Prostate gland (tissue), 2 donors: ENCODE measurements at regions not wholly inside any gene's neighbourhood (a gene's known extent, or its start where the extent isn't known, plus 50 kb on each side); places are given as distances from the start of the nearest gene placed in this dataset.
"Not testable (repeated sequence)": the region's sequence is repeated elsewhere in the genome, so short reads cannot be mapped to it uniquely, and the experiment has no call there.

Experiments
- DNase-seq: peaks from one replicate; pipeline ENCODE4 v3.0.0-alpha.2; 2019; ENCODE audit warnings: low spot score
- H3K27ac ChIP-seq, 2 donors: fragments of 200-600 bp; sonication (generic); 2 replicates each; pipeline ENCODE4 v1.5.1; 2017 to 2019
- H3K27me3 ChIP-seq: fragments of 200-600 bp; sonication (generic); replicated peaks from 2 replicates; pipeline ENCODE4 v1.5.1; 2019; ENCODE audit not compliant: insufficient read depth
- H3K36me3 ChIP-seq, 2 donors: fragments of 200-600 bp; sonication (generic); 1 replicate in 1 of 2; 2 replicates in 1 of 2; pipeline versions ENCODE4 v1.5.1 to v1.8.1; 2017 to 2019
- H3K4me1 ChIP-seq: fragments of 200-600 bp; sonication (generic); replicated peaks from 2 replicates; pipeline ENCODE4 v1.5.1; 2019
- H3K4me3 ChIP-seq, 2 donors: fragments of 200-600 bp; sonication (generic); 2 replicates each; pipeline ENCODE4 v1.5.1; 2017 to 2019
- H3K9me3 ChIP-seq: fragments of 200-600 bp; sonication (generic); 2 replicates; pipeline ENCODE4 v1.5.1; 2017
- CTCF ChIP-seq, 4 experiments: fragments of 200-600 bp in 2 of 4; fragments of 450-650 bp in 2 of 4; sonication (generic) in 2 of 4; IDR thresholded peaks; 1 replicate in 3 of 4; 2 replicates in 1 of 4; pipeline ENCODE4 v1.5.1; 2016 to 2019; ENCODE audit warnings: antibody characterized with exemption in 4 of 4, mild to moderate bottlenecking in 2 of 4, moderate library complexity in 2 of 4
- POLR2A ChIP-seq: fragments of 450-650 bp; IDR thresholded peaks from one replicate; pipeline ENCODE4 v1.6.1; 2016; ENCODE audit warnings: antibody characterized with exemption, mild to moderate bottlenecking
- POLR2AphosphoS5 ChIP-seq: sonication (generic); formaldehyde crosslinking; IDR thresholded peaks from one replicate; pipeline ENCODE4 v1.6.1; 2017; ENCODE audit warnings: antibody characterized with exemption
- WGBS: methylation state at CpG from one replicate; pipeline ENCODE4 v1.1.5; 2018; 5-methylcytosine and 5-hydroxymethylcytosine counted together
- intact Hi-C: fragments of 100-400 bp; cut with DNase I; formaldehyde crosslinking; loops from one replicate; pipeline ENCODE4 v1.14.2; 2022

GRCh38 chr5:142239394-142240159 is 85.2 kb downstream of the SPRY4 start:
- intact Hi-C loops, result no loop called here
- TF ChIP-seq POLR2A (no peak), POLR2AphosphoS5 (peak; percentile 30), CTCF (IDR thresholded peaks at IDR 0.05) (no peak)
- 84% methylated on average over 4 of the region's 4 CpGs for WGBS
- H3K4me1 ChIP-seq, result no peaks in the 10 kb centered on the region
- no peaks in the 10 kb centered on the region for H3K27me3 ChIP-seq
- no peak overlapping the region for H3K27ac ChIP-seq
- no peaks in the 10 kb centered on the region for H3K9me3 ChIP-seq
- no peak for DNase-seq
- no peak overlapping the region for H3K4me3 ChIP-seq
- no peaks in the 10 kb centered on the region for H3K36me3 ChIP-seq

- no peak overlapping the region for H3K4me3 ChIP-seq
- H3K36me3 ChIP-seq, result no peaks in the 10 kb centered on the region
- intact Hi-C loops, result no loop called here
- 92% methylated on average over 3 of the region's 3 CpGs for WGBS
- DNase-seq, result no peak
- no peaks in the 10 kb centered on the region for H3K27me3 ChIP-seq
- no peak overlapping the region for H3K27ac ChIP-seq
- H3K9me3 ChIP-seq, result no peaks in the 10 kb centered on the region
- TF ChIP-seq POLR2A (no peak), POLR2AphosphoS5 (no peak), CTCF (IDR thresholded peaks at IDR 0.05) (no peak)
- H3K4me1 ChIP-seq, result no peaks in the 10 kb centered on the region
Observed at GRCh38 chr5:142237707-142238106, 87.1 kb downstream of the SPRY4 start.

- H3K36me3 ChIP-seq, H3K27me3 ChIP-seq, intact Hi-C loops, H3K4me1 ChIP-seq, DNase-seq, H3K9me3 ChIP-seq, H3K27ac ChIP-seq, H3K4me3 ChIP-seq: not testable (repeated sequence)
- WGBS, result 74% methylated on average over 10 of the region's 10 CpGs
Observed at GRCh38 chr5:142236673-142237290, 88.0 kb downstream of the SPRY4 start.

- H3K27me3 ChIP-seq, result no peaks in the 10 kb centered on the region
- TF ChIP-seq POLR2AphosphoS5, result no peak
- no peak for TF ChIP-seq CTCF (IDR thresholded peaks at IDR 0.05)
- no peak for TF ChIP-seq POLR2A
- no peak overlapping the region for H3K4me3 ChIP-seq
- no peaks in the 10 kb centered on the region for H3K36me3 ChIP-seq
- no peaks in the 10 kb centered on the region for H3K4me1 ChIP-seq
- no peaks in the 10 kb centered on the region for H3K9me3 ChIP-seq
- WGBS, result 77% methylated on average over 24 of the region's 24 CpGs
- intact Hi-C loops, result no loop called here
- H3K27ac ChIP-seq, result no peak overlapping the region
- DNase-seq, result no peak
Observed at GRCh38 chr5:142235870-142236672, 88.8 kb downstream of the SPRY4 start.

GRCh38 chr5:142235050-142235797 is 89.6 kb downstream of the SPRY4 start:
- 29% methylated on average over 14 of the region's 14 CpGs for WGBS
- Histone ChIP-seq H3K36me3 (no peaks in the 10 kb centered on the region), H3K27me3 (no peaks in the 10 kb centered on the region), H3K9me3 (no peaks in the 10 kb centered on the region), H3K4me3 (no peak overlapping the region), H3K4me1 (no peaks in the 10 kb centered on the region), H3K27ac (no peak overlapping the region)
- intact Hi-C loops, result no loop called here
- TF ChIP-seq CTCF (IDR thresholded peaks at IDR 0.05) (no peak), POLR2AphosphoS5 (no peak), POLR2A (no peak)
- DNase-seq, result no peak
